GM12865 (cell line): ENCODE measurements at regions not wholly inside any gene's neighbourhood (a gene's known extent, or its start where the extent isn't known, plus 50 kb on each side); places are given as distances from the start of the nearest gene placed in this dataset.
A peak's percentile ranks its signal among the peaks of the same experiment; 100 is the strongest.

Source experiments
- DNase-seq: peaks from one replicate; pipeline ENCODE4 v3.0.0; 2010; ENCODE audit warnings: low read depth
- H3K4me3 ChIP-seq: 2 replicates; pipeline ENCODE4 v1.5.1; 2011; ENCODE audit warnings: mild to moderate bottlenecking, low read depth, low read length, control low read depth
- TF ChIP-seq, protein P1 (sequence below): IDR thresholded peaks from 2 replicates; pipeline ENCODE4 v1.5.1; 2011; ENCODE audit warnings: low read length, control low read depth, low read depth, inconsistent platforms; ENCODE audit not compliant: insufficient read depth; ENCODE audit errors: missing control alignments

DNA sequence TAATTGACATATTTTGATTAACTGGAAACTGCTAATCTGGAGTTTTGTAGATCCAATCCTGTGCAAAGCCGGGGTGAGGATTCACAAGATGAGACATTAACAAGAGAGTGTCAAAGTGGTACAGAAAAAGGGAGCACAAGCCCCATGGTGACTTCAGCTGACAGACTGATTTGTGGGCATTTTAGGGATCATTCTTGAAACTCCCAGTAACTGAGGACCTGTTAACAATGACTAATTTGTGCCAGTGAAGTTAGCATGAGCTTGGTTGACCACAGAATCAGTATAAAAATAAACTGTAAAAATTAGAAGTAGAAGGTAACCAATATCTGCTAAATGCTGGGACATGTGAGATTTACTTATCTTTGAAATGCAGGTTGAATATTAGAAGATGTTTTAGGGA, 1578.3 kb downstream of the EFNA5 start:
- no peak overlapping the region for H3K4me3 ChIP-seq
- DNase-seq: peak; percentile 8
- TF ChIP-seq, protein P1, sequence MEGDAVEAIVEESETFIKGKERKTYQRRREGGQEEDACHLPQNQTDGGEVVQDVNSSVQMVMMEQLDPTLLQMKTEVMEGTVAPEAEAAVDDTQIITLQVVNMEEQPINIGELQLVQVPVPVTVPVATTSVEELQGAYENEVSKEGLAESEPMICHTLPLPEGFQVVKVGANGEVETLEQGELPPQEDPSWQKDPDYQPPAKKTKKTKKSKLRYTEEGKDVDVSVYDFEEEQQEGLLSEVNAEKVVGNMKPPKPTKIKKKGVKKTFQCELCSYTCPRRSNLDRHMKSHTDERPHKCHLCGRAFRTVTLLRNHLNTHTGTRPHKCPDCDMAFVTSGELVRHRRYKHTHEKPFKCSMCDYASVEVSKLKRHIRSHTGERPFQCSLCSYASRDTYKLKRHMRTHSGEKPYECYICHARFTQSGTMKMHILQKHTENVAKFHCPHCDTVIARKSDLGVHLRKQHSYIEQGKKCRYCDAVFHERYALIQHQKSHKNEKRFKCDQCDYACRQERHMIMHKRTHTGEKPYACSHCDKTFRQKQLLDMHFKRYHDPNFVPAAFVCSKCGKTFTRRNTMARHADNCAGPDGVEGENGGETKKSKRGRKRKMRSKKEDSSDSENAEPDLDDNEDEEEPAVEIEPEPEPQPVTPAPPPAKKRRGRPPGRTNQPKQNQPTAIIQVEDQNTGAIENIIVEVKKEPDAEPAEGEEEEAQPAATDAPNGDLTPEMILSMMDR: no peak

DNA sequence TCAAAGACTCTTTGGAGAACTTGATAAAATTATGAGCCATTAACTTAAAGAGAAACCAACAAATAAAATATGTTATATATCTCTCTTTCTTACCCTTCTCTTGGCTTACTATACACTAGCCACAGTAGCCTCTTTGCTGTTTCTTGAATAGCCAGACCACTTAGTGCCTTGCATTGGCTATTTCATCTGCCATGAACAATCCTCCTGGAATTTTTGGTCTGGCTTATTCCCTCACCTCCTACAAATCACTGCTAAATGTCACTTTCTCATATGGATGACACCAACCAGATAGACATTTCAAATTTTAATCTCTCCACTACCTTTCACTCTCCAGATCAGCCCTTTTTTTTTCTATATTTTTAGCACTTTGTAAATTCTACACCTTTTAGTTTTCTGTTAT, 1581.7 kb downstream of the EFNA5 start:
- DNase-seq: no peak
- H3K4me3 ChIP-seq: no peak overlapping the region
- TF ChIP-seq, protein P1: no peak

DNA sequence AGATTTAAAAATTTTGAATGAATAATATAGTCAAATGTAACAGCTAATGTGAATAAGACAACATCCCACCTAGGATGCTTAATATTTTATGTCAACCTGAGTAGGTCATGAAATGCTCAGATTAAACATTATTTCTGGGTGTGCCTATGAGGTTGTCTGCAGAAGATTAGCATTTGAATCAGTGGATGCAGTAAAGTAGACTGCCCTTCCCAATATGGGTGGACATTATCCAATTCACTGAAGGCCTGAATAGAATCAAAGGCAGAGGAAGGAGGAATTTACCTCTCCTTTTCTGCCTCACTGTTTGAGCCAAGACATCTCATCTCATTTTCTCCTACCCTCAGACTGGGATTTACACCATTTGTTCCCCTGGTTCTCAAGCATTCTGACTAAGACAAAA, 1582.3 kb downstream of the EFNA5 start:
- TF ChIP-seq, protein P1: no peak
- H3K4me3 ChIP-seq: no peak overlapping the region
- no peak for DNase-seq

DNA sequence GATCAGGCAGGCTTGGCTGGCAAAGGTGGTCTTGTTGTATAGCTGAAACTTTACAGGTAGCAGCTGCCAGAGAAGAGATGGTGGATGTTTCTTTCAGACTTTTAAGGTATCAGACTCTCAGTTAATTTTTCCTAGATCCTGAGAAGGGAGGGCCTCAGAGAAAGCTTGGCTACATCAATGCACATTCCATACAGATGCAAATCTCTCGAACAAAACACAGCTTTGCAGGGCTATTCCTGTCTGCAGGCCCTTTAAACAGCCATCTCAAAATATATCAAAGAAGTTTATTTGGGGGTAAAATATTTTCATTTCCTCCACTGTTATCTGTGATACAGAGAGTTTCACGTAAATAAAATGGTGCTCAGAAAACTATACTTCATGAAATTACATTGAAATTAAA, 1584.4 kb downstream of the EFNA5 start:
- H3K4me3 ChIP-seq: no peak overlapping the region
- TF ChIP-seq, protein P1: no peak
- no peak for DNase-seq

DNA sequence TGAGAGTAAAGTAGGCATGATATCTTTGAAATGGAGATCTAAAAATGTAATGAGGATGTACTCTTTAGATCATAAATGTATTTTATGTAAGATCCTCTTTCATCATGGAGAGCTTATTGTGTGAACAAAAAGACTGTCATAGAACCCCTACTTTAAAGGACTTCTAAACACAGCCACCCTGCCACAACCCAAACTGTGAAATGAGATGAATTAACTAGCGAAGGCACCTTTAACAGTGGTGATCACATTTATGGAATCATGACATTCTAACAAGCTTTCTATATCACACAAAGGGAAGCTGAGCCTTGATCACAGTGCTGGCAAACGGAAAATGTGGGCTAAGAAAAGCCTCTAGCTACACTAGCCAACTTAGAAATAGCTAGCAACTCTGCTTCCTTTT, 1585.2 kb downstream of the EFNA5 start:
- TF ChIP-seq, protein P1: no peak
- H3K4me3 ChIP-seq: no peak overlapping the region
- DNase-seq: no peak

DNA sequence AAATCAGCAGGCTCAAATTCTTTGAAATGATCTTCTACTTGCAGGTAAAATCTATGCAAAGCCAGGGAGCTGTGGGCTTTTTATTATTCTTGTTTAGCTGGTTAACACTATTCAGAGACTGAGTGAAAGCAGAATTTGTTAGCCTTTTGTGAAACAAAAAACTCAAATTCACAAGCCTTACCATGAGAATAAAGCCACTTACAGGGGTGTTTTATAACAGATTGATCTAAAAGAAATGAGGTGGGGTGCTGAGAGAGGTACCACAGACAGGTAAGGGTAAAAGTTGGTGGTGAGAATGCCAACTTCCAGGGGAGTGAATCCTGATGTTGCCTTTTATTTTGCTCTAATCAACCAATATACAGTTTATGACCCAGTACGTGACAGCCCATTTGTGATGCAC, 1585.6 kb downstream of the EFNA5 start:
- no peak for DNase-seq
- no peak overlapping the region for H3K4me3 ChIP-seq
- TF ChIP-seq, protein P1: no peak

DNA sequence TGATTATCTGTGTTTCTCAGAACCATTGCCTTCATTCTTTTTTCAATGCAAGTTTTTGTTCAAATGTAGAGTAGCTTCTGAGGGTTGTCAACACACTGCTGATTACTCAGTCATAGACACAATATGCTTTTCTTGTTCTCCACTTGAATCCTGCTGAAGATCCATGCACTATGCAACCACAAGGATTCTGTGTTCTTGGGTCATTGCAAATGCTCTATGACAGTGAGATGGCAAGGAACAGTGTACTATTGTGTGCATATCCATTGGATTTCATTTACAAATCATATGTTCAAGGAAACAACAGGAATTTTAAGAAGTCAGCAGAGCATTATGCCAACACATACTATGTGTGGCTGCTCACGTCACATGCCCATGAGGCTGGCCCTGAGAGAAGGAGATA, 1590.2 kb downstream of the EFNA5 start:
- no peak overlapping the region for H3K4me3 ChIP-seq
- TF ChIP-seq, protein P1: no peak
- DNase-seq: no peak
